GM13976 (cell line): ENCODE measurements at regions not wholly inside any gene's neighbourhood (a gene's known extent, or its start where the extent isn't known, plus 50 kb on each side); places are given as distances from the start of the nearest gene placed in this dataset.

Experiments
- DNase-seq: peaks from one replicate; pipeline ENCODE4 v3.0.0; 2012; ENCODE audit warnings: low spot score
- in situ Hi-C: fragments of 300-500 bp; cut with MboI; formaldehyde crosslinking; loops from one replicate; pipeline ENCODE4 v1.12.0; 2022; ENCODE audit warnings: low sequenced_read_pairs, mixed read lengths, inconsistent platforms; ENCODE audit not compliant: unreplicated experiment
- TF ChIP-seq, protein P1 (sequence below): IDR thresholded peaks from 2 replicates; pipeline ENCODE4 v1.5.1; 2012; ENCODE audit warnings: borderline replicate concordance, mild to moderate bottlenecking; ENCODE audit not compliant: insufficient read depth; ENCODE audit errors: extremely low read depth, missing control alignments, control extremely low read depth

GRCh38 chr13:83182845-83183244 lies 699.4 kb downstream of the SLITRK1 start:
- DNase-seq, result no peak
- in situ Hi-C loops, result no loop called here
- TF ChIP-seq, protein P1, sequence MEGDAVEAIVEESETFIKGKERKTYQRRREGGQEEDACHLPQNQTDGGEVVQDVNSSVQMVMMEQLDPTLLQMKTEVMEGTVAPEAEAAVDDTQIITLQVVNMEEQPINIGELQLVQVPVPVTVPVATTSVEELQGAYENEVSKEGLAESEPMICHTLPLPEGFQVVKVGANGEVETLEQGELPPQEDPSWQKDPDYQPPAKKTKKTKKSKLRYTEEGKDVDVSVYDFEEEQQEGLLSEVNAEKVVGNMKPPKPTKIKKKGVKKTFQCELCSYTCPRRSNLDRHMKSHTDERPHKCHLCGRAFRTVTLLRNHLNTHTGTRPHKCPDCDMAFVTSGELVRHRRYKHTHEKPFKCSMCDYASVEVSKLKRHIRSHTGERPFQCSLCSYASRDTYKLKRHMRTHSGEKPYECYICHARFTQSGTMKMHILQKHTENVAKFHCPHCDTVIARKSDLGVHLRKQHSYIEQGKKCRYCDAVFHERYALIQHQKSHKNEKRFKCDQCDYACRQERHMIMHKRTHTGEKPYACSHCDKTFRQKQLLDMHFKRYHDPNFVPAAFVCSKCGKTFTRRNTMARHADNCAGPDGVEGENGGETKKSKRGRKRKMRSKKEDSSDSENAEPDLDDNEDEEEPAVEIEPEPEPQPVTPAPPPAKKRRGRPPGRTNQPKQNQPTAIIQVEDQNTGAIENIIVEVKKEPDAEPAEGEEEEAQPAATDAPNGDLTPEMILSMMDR, result no peak

DNA sequence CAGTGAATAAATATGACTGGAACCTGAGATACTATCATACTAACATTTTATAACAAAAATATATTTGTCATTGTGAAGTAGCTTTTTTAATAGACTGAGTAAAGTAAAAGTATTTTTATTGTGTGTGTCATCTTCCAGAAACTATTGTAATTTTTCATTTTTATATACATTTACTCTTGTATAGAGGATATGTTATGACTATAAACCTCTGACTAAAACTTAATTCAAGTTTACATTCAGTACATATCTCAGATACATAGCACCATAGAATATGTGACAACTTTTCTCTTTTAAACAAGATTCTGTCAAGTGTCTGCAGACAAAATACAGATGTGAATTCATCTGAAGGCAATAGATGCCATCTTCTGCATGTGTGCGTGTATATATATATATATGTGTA lies 704.3 kb downstream of the SLITRK1 start:
- TF ChIP-seq, protein P1, result no peak
- no peak for DNase-seq
- in situ Hi-C loops, result no loop called here

DNA sequence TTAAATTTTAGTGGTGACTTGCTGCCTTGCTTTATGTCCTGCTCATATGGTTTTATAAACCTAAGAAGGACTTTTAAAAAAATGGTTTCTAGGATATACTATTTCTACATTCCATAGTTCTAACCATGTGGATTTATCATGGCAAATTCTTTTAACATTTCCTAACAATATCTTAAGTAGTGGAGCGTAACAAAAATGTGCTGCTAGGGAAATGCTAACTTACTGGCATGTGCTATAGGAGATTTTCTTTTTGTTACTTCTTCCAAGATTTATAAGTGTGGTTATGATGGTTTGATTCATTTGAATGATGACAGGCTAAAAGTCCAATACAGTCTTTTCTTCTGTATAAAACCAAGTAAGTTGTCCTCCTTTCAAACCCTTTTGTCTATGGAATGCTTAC lies 713.7 kb downstream of the SLITRK1 start:
- in situ Hi-C loops, result no loop called here
- TF ChIP-seq, protein P1, result no peak
- no peak for DNase-seq

DNA sequence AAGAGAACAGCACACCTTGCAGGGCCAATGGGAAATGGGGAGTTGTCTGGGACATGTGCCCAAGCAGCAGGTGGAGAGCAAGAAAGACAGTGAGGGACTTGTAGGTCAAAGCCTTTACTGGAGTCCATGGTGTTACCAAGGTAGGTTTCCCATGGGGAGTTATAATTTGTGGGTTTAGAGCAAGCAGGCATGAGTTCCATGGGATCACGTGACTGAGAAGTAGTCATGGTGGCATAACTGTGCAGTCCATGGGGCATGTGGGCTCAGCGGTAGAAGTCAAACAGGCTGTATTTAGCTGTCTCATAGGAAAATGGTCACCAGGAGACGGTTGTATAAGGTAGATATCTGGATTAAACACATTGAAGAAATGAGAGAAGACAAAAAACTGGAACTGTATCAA lies 715.1 kb downstream of the SLITRK1 start:
- TF ChIP-seq, protein P1, result no peak
- no peak for DNase-seq
- in situ Hi-C loops, result no loop called here

DNA sequence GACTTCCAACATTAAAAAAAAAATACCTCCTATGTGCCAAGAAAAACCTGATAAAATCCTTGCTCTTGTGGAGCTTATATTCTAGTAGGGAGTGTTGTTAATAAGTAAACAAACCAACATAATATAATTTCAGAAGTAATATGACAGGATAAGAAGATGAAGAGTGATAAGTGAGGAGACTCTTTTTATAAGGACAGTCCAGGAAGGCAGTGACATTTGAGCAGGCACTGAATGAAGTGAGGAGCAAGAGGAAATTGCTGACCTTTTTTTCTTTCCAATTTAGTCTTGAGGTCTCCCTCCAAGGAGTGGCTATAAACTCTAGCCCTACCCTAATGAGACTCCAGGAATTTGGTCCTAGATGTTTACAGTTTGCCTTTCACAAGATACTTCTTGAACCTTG lies 715.7 kb downstream of the SLITRK1 start:
- TF ChIP-seq, protein P1, result no peak
- DNase-seq, result no peak
- in situ Hi-C loops, result no loop called here

GRCh38 chr13:83162493-83162892 lies 719.8 kb downstream of the SLITRK1 start:
- in situ Hi-C loops, result no loop called here
- DNase-seq, result no peak
- TF ChIP-seq, protein P1, result no peak

GRCh38 chr13:83153848-83154247 lies 728.4 kb downstream of the SLITRK1 start:
- in situ Hi-C loops, result no loop called here
- TF ChIP-seq, protein P1, result no peak
- DNase-seq, result no peak
